B cell (primary cell): ENCODE measurements at regions not wholly inside any gene's neighbourhood (a gene's known extent, or its start where the extent isn't known, plus 50 kb on each side); places are given as distances from the start of the nearest gene placed in this dataset.

Experiments
- ATAC-seq: fragments of 200-7000 bp; cut with Tn5 transposase; one replicate; pipeline ENCODE4 v1.10.0; 2021; ENCODE audit warnings: low read depth, mild to moderate bottlenecking, moderate number of reproducible peaks, moderate library complexity
- CTCF ChIA-PET: fragments of 350-600 bp; sonication (Branson Sonifier 250); formaldehyde crosslinking; loops from one replicate; lab custom pipeline; 2021; ENCODE audit warnings: antibody characterized with exemption, inconsistent platforms; lab: Charles Lee
- POLR2A ChIA-PET: fragments of 350-600 bp; sonication (Branson Sonifier 250); formaldehyde crosslinking; loops from one replicate; lab custom pipeline; 2021; ENCODE audit warnings: antibody characterized with exemption; lab: Charles Lee
- DNase-seq: peaks from one replicate; pipeline ENCODE4 v3.0.0; 2013
- H2AFZ ChIP-seq: 2 replicates; pipeline ENCODE4 v1.6.1; 2012; ENCODE audit warnings: mild to moderate bottlenecking, low read depth, low read length; ENCODE audit not compliant: insufficient read depth, poor library complexity, severe bottlenecking
- H3K27ac ChIP-seq, 2 donors: 1 replicate in 1 of 2; 2 replicates in 1 of 2; pipeline ENCODE4 v1.5.1; 2012 to 2013; ENCODE audit warnings: low read length in 2 of 2, mild to moderate bottlenecking in 2 of 2, moderate library complexity in 1 of 2
- H3K27me3 ChIP-seq, 4 experiments: fragments of 200-600 bp in 1 of 4; sonication (generic) in 1 of 4; replicated peaks in 1 of 4; 1 replicate in 2 of 4; 2 replicates in 2 of 4; pipeline versions ENCODE4 v1.6.1 to v1.7.0; 2013 to 2016; ENCODE audit warnings: low read length in 3 of 4, mild to moderate bottlenecking in 2 of 4, mixed read lengths in 1 of 4, moderate library complexity in 1 of 4; ENCODE audit not compliant: insufficient read depth in 4 of 4, control insufficient read depth in 3 of 4; ENCODE audit errors: control extremely low read depth in 1 of 4
- H3K36me3 ChIP-seq, 2 experiments: replicated peaks in 1 of 2; 1 replicate in 1 of 2; 2 replicates in 1 of 2; pipeline versions ENCODE4 v1.6.1 to v1.7.1; 2013; ENCODE audit warnings: low read length in 1 of 2; ENCODE audit not compliant: insufficient read depth in 2 of 2, control insufficient read depth in 1 of 2; ENCODE audit errors: control extremely low read depth in 1 of 2, extremely low read depth in 1 of 2
- H3K4me1 ChIP-seq, 2 donors: fragments of 200-600 bp in 1 of 2; sonication (generic) in 1 of 2; 1 replicate in 1 of 2; 2 replicates in 1 of 2; pipeline versions ENCODE4 v1.5.1 to v1.6.1; 2013 to 2017; ENCODE audit warnings: low read length in 2 of 2; ENCODE audit not compliant: control insufficient read depth in 2 of 2, insufficient read depth in 2 of 2
- H3K4me2 ChIP-seq: replicated peaks from 2 replicates; pipeline ENCODE3; 2012; ENCODE audit warnings: mild to moderate bottlenecking, low read depth, low read length; ENCODE audit not compliant: poor library complexity, severe bottlenecking
- H3K4me3 ChIP-seq, 5 experiments: fragments of 200-600 bp in 1 of 5; sonication (generic) in 1 of 5; 1 replicate in 3 of 5; 2 replicates in 2 of 5; pipeline versions ENCODE4 v1.5.1 to v1.7.0; 2011 to 2016; ENCODE audit warnings: low read length in 4 of 5, mild to moderate bottlenecking in 4 of 5, low read depth in 2 of 5, control low read depth in 1 of 5, moderate library complexity in 1 of 5; ENCODE audit not compliant: insufficient read depth in 1 of 5; ENCODE audit errors: control extremely low read depth in 1 of 5, extremely low read depth in 1 of 5
- H3K79me2 ChIP-seq: fragments of 200-600 bp; sonication (generic); one replicate; pipeline ENCODE4 v1.6.0; 2016; ENCODE audit warnings: low read length; ENCODE audit not compliant: control insufficient read depth, insufficient read depth
- H3K9ac ChIP-seq: fragments of 200-600 bp; sonication (generic); 2 replicates; pipeline ENCODE4 v1.6.1; 2017; ENCODE audit warnings: mild to moderate bottlenecking, low read length, moderate library complexity
- H3K9me3 ChIP-seq, 3 donors: one replicate each; pipeline versions ENCODE4 v1.6.1 to v1.7.1; 2013; ENCODE audit warnings: low read length in 2 of 3; ENCODE audit not compliant: control insufficient read depth in 2 of 3, insufficient read depth in 1 of 3; ENCODE audit errors: control extremely low read depth in 1 of 3
- H4K20me1 ChIP-seq: 2 replicates; pipeline ENCODE4 v1.6.0; 2012; ENCODE audit warnings: mild to moderate bottlenecking, low read length; ENCODE audit not compliant: insufficient read depth, control insufficient read depth, poor library complexity, severe bottlenecking
- H3K27ac Mint-ChIP-seq: one replicate; pipeline ENCODE4 v1.8.0; 2021; ENCODE audit warnings: mixed read lengths
- H3K27me3 Mint-ChIP-seq: one replicate; pipeline ENCODE4 v1.8.0; 2021; ENCODE audit warnings: mixed read lengths
- H3K4me1 Mint-ChIP-seq: one replicate; pipeline ENCODE4 v1.8.0; 2021; ENCODE audit warnings: mixed read lengths
- H3K4me3 Mint-ChIP-seq: one replicate; pipeline ENCODE4 v1.8.0; 2021; ENCODE audit warnings: mixed read lengths
- H3K9me3 Mint-ChIP-seq: one replicate; pipeline ENCODE4 v1.8.0; 2022; ENCODE audit warnings: mixed read lengths; ENCODE audit not compliant: insufficient read depth
- CTCF ChIP-seq: fragments of 200-600 bp; IDR thresholded peaks from one replicate; pipeline ENCODE4 v1.8.0; 2022; ENCODE audit warnings: antibody characterized with exemption, mild to moderate bottlenecking
- EZH2 ChIP-seq: IDR thresholded peaks from 2 replicates; pipeline ENCODE4 v1.6.1; 2012; ENCODE audit warnings: borderline replicate concordance, low read depth, mild to moderate bottlenecking, moderate library complexity, low read length; ENCODE audit not compliant: insufficient read depth, poor library complexity, severe bottlenecking
- WGBS: methylation state at CpG from one replicate; pipeline ENCODE4 v1.1.5; 2013; ENCODE audit warnings: missing lambda C conversion rate; ENCODE audit not compliant: insufficient coverage; 5-methylcytosine and 5-hydroxymethylcytosine counted together
- intact Hi-C: fragments of 100-400 bp; cut with micrococcal nuclease; formaldehyde crosslinking; loops from one replicate; pipeline ENCODE4 v1.10.0; 2022

- ChIA-PET CTCF (interaction anchor here (1.0 kb wide), 1 partner anchor 229 kb away, joined by 4 read pairs; no protein-coding TSS in a partner anchor), POLR2A (interaction anchor here (0.5 to 0.6 kb wide), 2 partner anchors 362 to 851 kb away, joined by 6 to 7 read pairs; no protein-coding TSS in a partner anchor)
- Mint-ChIP-seq H3K4me3 (no peak overlapping the region), H3K27me3 (peaks cover 39% of the 10 kb centered on the region), H3K4me1 (peaks cover 8% of the 10 kb centered on the region), H3K9me3 (no peaks in the 10 kb centered on the region), H3K27ac (no peak overlapping the region)
- DNase-seq (peak; percentile 46), ATAC-seq (peak; percentile 61)
- intact Hi-C loops = no loop called here
- H3K4me2 ChIP-seq = no peak overlapping the region
- H3K27me3 ChIP-seq = peaks cover 0 to 31% (median 0%) of the 10 kb centered on the region in 4 experiments
- peaks cover 0 to 7% (median 0%) of the 10 kb centered on the region in 3 donors for H3K9me3 ChIP-seq
- TF ChIP-seq EZH2 (no peak), CTCF (no peak)
- WGBS = 86% methylated on average over 16 of the region's 20 CpGs
- H3K4me1 ChIP-seq = peaks cover 0 to 3% of the 10 kb centered on the region in 2 donors
- H3K79me2 ChIP-seq = no peaks in the 10 kb centered on the region
- no peak overlapping the region for H3K9ac ChIP-seq
- no peaks in the 10 kb centered on the region for H3K36me3 ChIP-seq
- H2AFZ ChIP-seq = no peak overlapping the region
- no peak overlapping the region for H3K4me3 ChIP-seq
- H3K27ac ChIP-seq = no peak overlapping the region
- H4K20me1 ChIP-seq = no peaks in the 10 kb centered on the region
Observed at GRCh38 chr17:77783991-77784820, 174.3 kb upstream of the TNRC6C start.

- peaks cover 45% of the 10 kb centered on the region for H3K27me3 Mint-ChIP-seq
- no peaks in the 10 kb centered on the region for H3K9me3 Mint-ChIP-seq
- WGBS = 89% methylated on average over 10 of the region's 15 CpGs
- peaks cover 8% of the 10 kb centered on the region for H3K4me1 Mint-ChIP-seq
- Histone ChIP-seq H3K4me3 (no peak overlapping the region), H3K27me3 (peaks cover 0 to 28% (median 0%) of the 10 kb centered on the region in 4 experiments), H3K79me2 (no peaks in the 10 kb centered on the region), H4K20me1 (no peaks in the 10 kb centered on the region), H2AFZ (no peak overlapping the region), H3K4me2 (no peak overlapping the region), H3K27ac (no peak overlapping the region), H3K4me1 (peaks cover 0 to 3% of the 10 kb centered on the region in 2 donors), H3K9ac (no peak overlapping the region), H3K36me3 (no peaks in the 10 kb centered on the region), H3K9me3 (peaks cover 0 to 7% (median 0%) of the 10 kb centered on the region in 3 donors)
- DNase-seq (no peak), ATAC-seq (no peak)
- intact Hi-C loops = no loop called here
- POLR2A ChIA-PET = no interaction called here
- CTCF ChIA-PET = no interaction called here
- no peak overlapping the region for H3K4me3 Mint-ChIP-seq
- no peak overlapping the region for H3K27ac Mint-ChIP-seq
- no peak for TF ChIP-seq CTCF
- no peak for TF ChIP-seq EZH2
Observed at GRCh38 chr17:77785312-77785905, 173.1 kb upstream of the TNRC6C start.
